DOHH2 (cell line): ENCODE measurements at regions not wholly inside any gene's neighbourhood (a gene's known extent, or its start where the extent isn't known, plus 50 kb on each side); places are given as distances from the start of the nearest gene placed in this dataset.

ENCODE experiments used
- CTCF ChIP-seq: fragments of 200-600 bp; sonication (generic); IDR thresholded peaks from one replicate; pipeline ENCODE4 v1.5.1; 2014; ENCODE audit warnings: antibody characterized with exemption, mild to moderate bottlenecking, low read depth, low read length; ENCODE audit not compliant: poor library complexity, severe bottlenecking
- EZH2phosphoT487 ChIP-seq: fragments of 200-600 bp; sonication (generic); IDR thresholded peaks from 2 replicates; pipeline ENCODE4 v1.6.1; 2017; ENCODE audit warnings: borderline replicate concordance, mild to moderate bottlenecking, antibody characterized with exemption, low read length, moderate library complexity, mixed read lengths

- TF ChIP-seq CTCF, result no peak
- no peak for TF ChIP-seq EZH2phosphoT487
Observed at GRCh38 chr5:159638954-159639559, 277.2 kb upstream of the ADRA1B start.
